ENCODE measurements at regions not wholly inside any gene's neighbourhood (a gene's known extent, or its start where the extent isn't known, plus 50 kb on each side); places are given as distances from the start of the nearest gene placed in this dataset.

DNA sequence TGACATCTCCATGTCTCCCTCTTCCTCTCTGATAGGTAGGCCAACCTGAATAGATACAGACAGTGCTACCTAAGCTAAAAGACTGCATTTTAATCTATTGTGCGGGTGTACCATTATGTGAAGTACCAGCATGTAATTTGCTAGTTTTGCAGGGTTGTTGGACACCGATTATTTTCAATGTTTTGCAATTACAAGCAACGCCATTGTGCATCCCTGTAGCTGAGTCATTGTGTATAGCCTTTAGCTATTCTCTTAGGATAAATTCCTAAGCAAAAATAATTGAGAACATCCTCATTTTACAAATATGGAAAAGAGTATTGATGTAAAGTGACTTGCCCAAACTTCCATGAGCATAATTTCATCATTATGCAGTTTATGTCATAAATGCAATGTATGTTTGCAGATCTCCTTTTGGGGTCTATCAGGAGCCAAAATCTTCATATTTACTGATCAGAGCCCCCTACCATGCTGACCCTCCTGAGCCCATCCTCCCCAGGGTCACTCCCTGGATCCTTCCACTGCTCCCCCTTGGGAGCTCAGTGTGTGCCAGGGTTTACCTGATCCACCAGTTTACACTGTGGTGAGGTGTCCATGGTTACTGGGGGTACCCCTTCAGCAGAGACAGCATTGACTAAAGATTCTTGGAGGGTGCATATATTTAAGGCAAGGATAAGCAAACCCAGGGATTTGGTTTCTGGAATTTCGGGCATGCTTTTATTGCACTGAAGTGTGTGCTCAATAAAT is 80.6 kb downstream of the CCDC185 start:
- DNase-seq (ENCODE audit: low read depth) (no peak), FAIRE-seq (no peak)
- H4K20me1 ChIP-seq (ENCODE audit: insufficient read depth, low read length): no peaks in the 10 kb centered on the region
- H3K27me3 ChIP-seq (ENCODE audit: insufficient read depth, low read length): peaks cover 10% of the 10 kb centered on the region
- Mint-ChIP-seq H3K36me3 (ENCODE audit: low read depth, unreplicated experiment) (no peaks in the 10 kb centered on the region), H3K27ac (ENCODE audit: unreplicated experiment) (no peak overlapping the region), H3K4me1 (ENCODE audit: low read depth, unreplicated experiment) (peaks cover 1% of the 10 kb centered on the region), H3K4me3 (ENCODE audit: unreplicated experiment) (no peak overlapping the region), H3K27me3 (ENCODE audit: low read depth, unreplicated experiment) (peaks cover 58% of the 10 kb centered on the region), H3K9me3 (ENCODE audit: unreplicated experiment) (peaks cover 7% of the 10 kb centered on the region)
- no peak overlapping the region for H3K27ac ChIP-seq (ENCODE audit: low read depth, low read length)
- no peak overlapping the region for H3K4me3 ChIP-seq (ENCODE audit: insufficient read depth, low read depth, low read length)
- H3K36me3 ChIP-seq (ENCODE audit: insufficient read depth, low read length): no peaks in the 10 kb centered on the region
- TF ChIP-seq, protein P1, sequence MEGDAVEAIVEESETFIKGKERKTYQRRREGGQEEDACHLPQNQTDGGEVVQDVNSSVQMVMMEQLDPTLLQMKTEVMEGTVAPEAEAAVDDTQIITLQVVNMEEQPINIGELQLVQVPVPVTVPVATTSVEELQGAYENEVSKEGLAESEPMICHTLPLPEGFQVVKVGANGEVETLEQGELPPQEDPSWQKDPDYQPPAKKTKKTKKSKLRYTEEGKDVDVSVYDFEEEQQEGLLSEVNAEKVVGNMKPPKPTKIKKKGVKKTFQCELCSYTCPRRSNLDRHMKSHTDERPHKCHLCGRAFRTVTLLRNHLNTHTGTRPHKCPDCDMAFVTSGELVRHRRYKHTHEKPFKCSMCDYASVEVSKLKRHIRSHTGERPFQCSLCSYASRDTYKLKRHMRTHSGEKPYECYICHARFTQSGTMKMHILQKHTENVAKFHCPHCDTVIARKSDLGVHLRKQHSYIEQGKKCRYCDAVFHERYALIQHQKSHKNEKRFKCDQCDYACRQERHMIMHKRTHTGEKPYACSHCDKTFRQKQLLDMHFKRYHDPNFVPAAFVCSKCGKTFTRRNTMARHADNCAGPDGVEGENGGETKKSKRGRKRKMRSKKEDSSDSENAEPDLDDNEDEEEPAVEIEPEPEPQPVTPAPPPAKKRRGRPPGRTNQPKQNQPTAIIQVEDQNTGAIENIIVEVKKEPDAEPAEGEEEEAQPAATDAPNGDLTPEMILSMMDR (IDR thresholded peaks at IDR 0.05; ENCODE audit: insufficient read depth, low read depth, low read length): no peak
- no peak for TF ChIP-seq EZH2 (IDR thresholded peaks at IDR 0.05; ENCODE audit: insufficient read depth, low read length)
- no peaks in the 10 kb centered on the region for H3K79me2 ChIP-seq (ENCODE audit: insufficient read depth, low read length)
- no peak overlapping the region for H3K9ac ChIP-seq (ENCODE audit: low read length)
- no peak overlapping the region for H3K4me2 ChIP-seq (ENCODE audit: low read length)
- H2AFZ ChIP-seq (ENCODE audit: low read depth, low read length): no peak overlapping the region
- H3K9me3 ChIP-seq (ENCODE audit: insufficient read depth, low read depth, low read length): peaks cover 4% of the 10 kb centered on the region
- H3K4me1 ChIP-seq (ENCODE audit: insufficient read depth, low read length): no peaks in the 10 kb centered on the region

DNA sequence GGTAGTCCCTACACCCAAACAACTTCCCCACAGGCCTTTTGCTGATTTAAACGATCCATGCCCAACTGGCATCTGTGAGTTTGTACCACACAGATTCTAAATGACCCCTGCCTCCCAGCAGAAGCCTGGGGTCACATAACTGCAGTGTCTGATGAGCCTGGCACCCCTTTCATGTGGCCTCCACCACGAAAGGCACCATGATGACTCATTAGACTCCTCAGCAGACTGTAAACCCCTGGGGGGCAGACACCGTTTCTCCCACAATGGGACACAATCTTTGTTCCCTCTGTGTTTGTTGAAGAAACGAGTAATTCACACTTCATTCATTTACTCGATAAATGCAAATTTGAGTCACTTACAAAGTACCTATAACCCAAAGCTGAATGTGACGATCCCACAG is 81.6 kb downstream of the CCDC185 start:
- Mint-ChIP-seq H3K9me3 (ENCODE audit: unreplicated experiment) (peaks cover 7% of the 10 kb centered on the region), H3K36me3 (ENCODE audit: low read depth, unreplicated experiment) (no peaks in the 10 kb centered on the region), H3K27me3 (ENCODE audit: low read depth, unreplicated experiment) (peaks cover 50% of the 10 kb centered on the region), H3K4me3 (ENCODE audit: unreplicated experiment) (no peak overlapping the region), H3K4me1 (ENCODE audit: low read depth, unreplicated experiment) (peaks cover 1% of the 10 kb centered on the region), H3K27ac (ENCODE audit: unreplicated experiment) (no peak overlapping the region)
- Histone ChIP-seq H3K4me1 (ENCODE audit: insufficient read depth, low read length) (no peaks in the 10 kb centered on the region), H3K9ac (ENCODE audit: low read length) (no peak overlapping the region), H3K36me3 (ENCODE audit: insufficient read depth, low read length) (no peaks in the 10 kb centered on the region), H2AFZ (ENCODE audit: low read depth, low read length) (no peak overlapping the region), H3K4me2 (ENCODE audit: low read length) (no peak overlapping the region), H3K79me2 (ENCODE audit: insufficient read depth, low read length) (no peaks in the 10 kb centered on the region), H3K9me3 (ENCODE audit: insufficient read depth, low read depth, low read length) (peaks cover 4% of the 10 kb centered on the region), H4K20me1 (ENCODE audit: insufficient read depth, low read length) (no peaks in the 10 kb centered on the region), H3K4me3 (ENCODE audit: insufficient read depth, low read depth, low read length) (no peak overlapping the region), H3K27ac (ENCODE audit: low read depth, low read length) (no peak overlapping the region), H3K27me3 (ENCODE audit: insufficient read depth, low read length) (peaks cover 14% of the 10 kb centered on the region)
- TF ChIP-seq EZH2 (IDR thresholded peaks at IDR 0.05; ENCODE audit: insufficient read depth, low read length): no peak
- TF ChIP-seq, protein P1 (IDR thresholded peaks at IDR 0.05; ENCODE audit: insufficient read depth, low read depth, low read length): no peak
- no peak for DNase-seq (ENCODE audit: low read depth)
- FAIRE-seq: no peak

DNA sequence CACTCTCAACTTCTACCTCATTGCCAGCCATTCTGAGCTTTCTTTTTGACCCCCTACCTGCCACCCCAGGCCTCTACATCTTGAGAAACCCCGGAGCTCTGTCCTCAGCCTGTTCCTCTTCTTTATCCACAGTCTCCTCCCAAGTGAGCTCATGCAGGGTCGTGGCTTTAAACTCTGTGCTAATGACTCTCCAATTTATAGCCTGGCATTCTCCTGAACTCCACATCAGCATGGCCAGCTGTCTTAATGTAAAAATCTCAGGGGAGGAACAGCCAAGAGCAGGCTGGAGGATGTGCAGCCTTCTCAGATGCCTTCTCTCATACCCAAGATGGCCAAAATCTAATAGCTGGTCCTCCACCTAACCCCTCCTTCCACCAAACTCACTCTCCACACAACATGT is 84.2 kb downstream of the CCDC185 start:
- Mint-ChIP-seq H3K27ac (ENCODE audit: unreplicated experiment) (no peak overlapping the region), H3K27me3 (ENCODE audit: low read depth, unreplicated experiment) (peaks cover 43% of the 10 kb centered on the region), H3K36me3 (ENCODE audit: low read depth, unreplicated experiment) (no peaks in the 10 kb centered on the region), H3K4me1 (ENCODE audit: low read depth, unreplicated experiment) (peaks cover 1% of the 10 kb centered on the region), H3K4me3 (ENCODE audit: unreplicated experiment) (no peak overlapping the region), H3K9me3 (ENCODE audit: unreplicated experiment) (peaks cover 4% of the 10 kb centered on the region)
- no peak for FAIRE-seq
- Histone ChIP-seq H3K4me3 (ENCODE audit: insufficient read depth, low read depth, low read length) (no peak overlapping the region), H3K27me3 (ENCODE audit: insufficient read depth, low read length) (peaks cover 22% of the 10 kb centered on the region), H3K36me3 (ENCODE audit: insufficient read depth, low read length) (no peaks in the 10 kb centered on the region), H3K4me1 (ENCODE audit: insufficient read depth, low read length) (no peaks in the 10 kb centered on the region), H3K4me2 (ENCODE audit: low read length) (no peak overlapping the region), H2AFZ (ENCODE audit: low read depth, low read length) (no peak overlapping the region), H4K20me1 (ENCODE audit: insufficient read depth, low read length) (no peaks in the 10 kb centered on the region), H3K79me2 (ENCODE audit: insufficient read depth, low read length) (no peaks in the 10 kb centered on the region), H3K9me3 (ENCODE audit: insufficient read depth, low read depth, low read length) (no peaks in the 10 kb centered on the region), H3K27ac (ENCODE audit: low read depth, low read length) (no peak overlapping the region), H3K9ac (ENCODE audit: low read length) (no peak overlapping the region)
- no peak for DNase-seq (ENCODE audit: low read depth)
- TF ChIP-seq, protein P1 (IDR thresholded peaks at IDR 0.05; ENCODE audit: insufficient read depth, low read depth, low read length): no peak
- TF ChIP-seq EZH2 (IDR thresholded peaks at IDR 0.05; ENCODE audit: insufficient read depth, low read length): no peak

Data from astrocyte (in vitro differentiated cells and primary cell).